K562 (cell line): ENCODE measurements at regions not wholly inside any gene's neighbourhood (a gene's known extent, or its start where the extent isn't known, plus 50 kb on each side); places are given as distances from the start of the nearest gene placed in this dataset.

Experiments
- JUND ChIP-seq, 2 experiments: IDR thresholded peaks; 2 replicates in 1 of 2; 3 replicates in 1 of 2; pipeline ENCODE4 v1.6.1; 2011; ENCODE audit warnings: borderline replicate concordance in 2 of 2, low read depth in 2 of 2, low read length in 2 of 2, improper control_type of control experiment in 1 of 2, missing biosample characterization in 1 of 2, missing genetic modification characterization in 1 of 2, missing genetic modification reagents in 1 of 2
- POLR2AphosphoS5 ChIP-seq: IDR thresholded peaks from 2 replicates; pipeline ENCODE4 v1.6.1; 2011; ENCODE audit warnings: mild to moderate bottlenecking, low read depth, low read length, moderate library complexity; ENCODE audit not compliant: control insufficient read depth, insufficient read depth
- PTRF ChIP-seq: fragments of 450-650 bp; IDR thresholded peaks from 2 replicates; pipeline ENCODE4 v1.6.1; 2016; ENCODE audit warnings: mild to moderate bottlenecking, missing genetic modification characterization, missing compliant biosample characterization
- SMARCA5 ChIP-seq: fragments of 450-650 bp; IDR thresholded peaks from 2 replicates; pipeline ENCODE4 v1.6.1; 2016
- SREBF2 ChIP-seq: sonication (generic); formaldehyde crosslinking; IDR thresholded peaks from 2 replicates; pipeline ENCODE4 v1.4.0; 2020; ENCODE audit warnings: mild to moderate bottlenecking, missing genetic modification reagents
- ZNF589 ChIP-seq: fragments of 200-800 bp; sonication (Bioruptor generic); IDR thresholded peaks from 2 replicates; pipeline ENCODE4 v1.6.1; 2016; ENCODE audit warnings: low read depth, missing genetic modification characterization, missing compliant biosample characterization
- TF ChIP-seq, protein P1 (sequence below): sonication (generic); formaldehyde crosslinking; IDR thresholded peaks from 2 replicates; pipeline ENCODE4 v1.8.1; 2022; ENCODE audit warnings: missing genetic modification reagents
- TF ChIP-seq, protein P2 (sequence below): IDR thresholded peaks from 3 replicates; pipeline ENCODE4 v1.6.1; 2011; ENCODE audit warnings: borderline replicate concordance, mild to moderate bottlenecking; ENCODE audit not compliant: insufficient read length, insufficient read depth

DNA sequence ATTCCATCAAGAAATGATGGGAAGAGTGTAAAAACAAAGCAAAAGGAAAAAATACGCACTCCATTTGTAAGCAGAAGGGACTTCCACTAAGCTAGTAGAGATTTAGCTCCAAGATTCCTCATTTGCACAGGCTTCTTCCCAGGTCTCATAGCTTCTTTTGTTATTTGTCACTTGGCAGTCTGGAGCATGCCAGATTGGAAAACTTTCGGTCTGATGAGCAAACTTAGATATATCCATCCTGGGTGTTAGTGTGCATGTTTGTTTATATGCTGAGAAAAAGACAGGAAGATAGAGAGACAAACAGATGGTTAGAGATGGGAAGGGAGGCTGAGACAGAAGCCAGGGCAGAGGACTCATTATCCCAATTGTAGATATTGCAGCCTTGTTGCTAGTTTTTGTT, 1644.5 kb upstream of the NUDT12 start:
- TF ChIP-seq JUND (IDR thresholded peaks at IDR 0.05; ENCODE audit: borderline replicate concordance, low read depth, low read length), result no peak
- no peak for TF ChIP-seq JUND (tag; IDR thresholded peaks at IDR 0.05; ENCODE audit: borderline replicate concordance, low read depth, low read length)
- no peak for TF ChIP-seq PTRF (tag)
- no peak for TF ChIP-seq POLR2AphosphoS5
- no peak for TF ChIP-seq SREBF2 (CRISPR knock-in tag)
- TF ChIP-seq, protein P1, sequence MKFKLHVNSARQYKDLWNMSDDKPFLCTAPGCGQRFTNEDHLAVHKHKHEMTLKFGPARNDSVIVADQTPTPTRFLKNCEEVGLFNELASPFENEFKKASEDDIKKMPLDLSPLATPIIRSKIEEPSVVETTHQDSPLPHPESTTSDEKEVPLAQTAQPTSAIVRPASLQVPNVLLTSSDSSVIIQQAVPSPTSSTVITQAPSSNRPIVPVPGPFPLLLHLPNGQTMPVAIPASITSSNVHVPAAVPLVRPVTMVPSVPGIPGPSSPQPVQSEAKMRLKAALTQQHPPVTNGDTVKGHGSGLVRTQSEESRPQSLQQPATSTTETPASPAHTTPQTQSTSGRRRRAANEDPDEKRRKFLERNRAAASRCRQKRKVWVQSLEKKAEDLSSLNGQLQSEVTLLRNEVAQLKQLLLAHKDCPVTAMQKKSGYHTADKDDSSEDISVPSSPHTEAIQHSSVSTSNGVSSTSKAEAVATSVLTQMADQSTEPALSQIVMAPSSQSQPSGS, result no peak
- TF ChIP-seq, protein P2, sequence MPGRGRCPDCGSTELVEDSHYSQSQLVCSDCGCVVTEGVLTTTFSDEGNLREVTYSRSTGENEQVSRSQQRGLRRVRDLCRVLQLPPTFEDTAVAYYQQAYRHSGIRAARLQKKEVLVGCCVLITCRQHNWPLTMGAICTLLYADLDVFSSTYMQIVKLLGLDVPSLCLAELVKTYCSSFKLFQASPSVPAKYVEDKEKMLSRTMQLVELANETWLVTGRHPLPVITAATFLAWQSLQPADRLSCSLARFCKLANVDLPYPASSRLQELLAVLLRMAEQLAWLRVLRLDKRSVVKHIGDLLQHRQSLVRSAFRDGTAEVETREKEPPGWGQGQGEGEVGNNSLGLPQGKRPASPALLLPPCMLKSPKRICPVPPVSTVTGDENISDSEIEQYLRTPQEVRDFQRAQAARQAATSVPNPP, result no peak
- no peak for TF ChIP-seq ZNF589
- TF ChIP-seq SMARCA5, result no peak
